ENCODE measurements at regions not wholly inside any gene's neighbourhood (a gene's known extent, or its start where the extent isn't known, plus 50 kb on each side); places are given as distances from the start of the nearest gene placed in this dataset.

GRCh38 chr12:97276661-97277429, 185.8 kb upstream of the RMST start:
- no peak for DNase-seq

GRCh38 chr12:97283297-97283696, 179.3 kb upstream of the RMST start:
- no peak for DNase-seq

DNA sequence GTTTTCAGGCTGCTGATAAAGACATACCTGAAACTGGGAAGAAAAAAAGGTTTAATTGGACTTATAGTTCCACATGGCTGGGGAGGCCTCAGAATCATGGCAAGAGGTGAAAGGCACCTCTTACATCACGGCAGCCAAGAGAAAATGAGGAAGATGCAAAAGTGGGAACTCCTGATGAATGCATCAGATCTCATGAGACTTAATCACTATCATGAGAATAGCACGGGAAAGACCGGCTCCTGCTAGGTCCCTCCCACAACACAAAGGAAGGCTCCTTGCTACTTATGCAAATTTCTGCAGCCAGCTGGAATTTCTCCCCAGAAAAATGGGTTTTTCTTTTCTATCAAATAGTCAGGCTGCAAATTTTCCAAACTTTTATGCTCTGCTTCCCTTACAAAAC, 174.1 kb upstream of the RMST start:
- no peak for DNase-seq

- no peak for DNase-seq
Observed at GRCh38 chr12:97292588-97292987, 170.0 kb upstream of the RMST start.

DNA sequence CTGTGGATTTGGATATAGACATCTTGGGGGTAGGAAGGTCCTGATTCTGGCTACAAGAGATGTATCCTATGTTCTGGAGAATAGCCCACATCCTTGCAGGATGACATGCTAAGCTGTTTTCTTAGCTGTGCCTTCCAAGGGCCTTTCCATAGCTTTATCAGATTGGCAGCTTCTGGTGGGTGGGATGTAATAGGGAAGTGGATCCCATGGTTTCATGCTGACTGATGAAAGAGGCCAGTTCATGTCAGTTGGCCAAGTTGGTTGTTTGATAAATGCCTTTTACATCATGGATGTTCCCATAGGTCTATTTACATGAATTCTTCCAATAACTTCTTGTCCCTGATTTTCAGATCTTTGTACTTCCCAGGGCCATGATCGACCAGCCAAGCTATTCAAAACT, 169.1 kb upstream of the RMST start:
- no peak for DNase-seq

DNA sequence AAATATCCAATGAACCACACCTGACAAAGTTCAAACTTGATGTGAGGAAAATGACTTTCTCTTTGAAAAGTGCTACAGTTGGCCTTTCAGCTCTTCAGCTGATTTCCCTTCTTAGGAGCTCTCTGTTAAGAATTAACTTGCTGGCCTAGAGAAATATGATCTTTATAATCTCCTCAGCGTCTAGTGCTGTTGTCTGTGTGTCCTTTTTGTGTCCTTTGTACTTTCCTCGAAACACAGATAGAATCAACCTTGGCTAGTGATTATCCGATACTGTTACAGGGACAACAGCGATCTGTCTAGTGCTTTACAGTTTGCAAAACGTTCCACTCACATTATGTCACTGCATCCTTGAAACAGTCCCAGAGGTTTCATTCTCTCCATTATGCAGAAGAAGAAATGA, 162.8 kb upstream of the RMST start:
- DNase-seq, result no peak

DNA sequence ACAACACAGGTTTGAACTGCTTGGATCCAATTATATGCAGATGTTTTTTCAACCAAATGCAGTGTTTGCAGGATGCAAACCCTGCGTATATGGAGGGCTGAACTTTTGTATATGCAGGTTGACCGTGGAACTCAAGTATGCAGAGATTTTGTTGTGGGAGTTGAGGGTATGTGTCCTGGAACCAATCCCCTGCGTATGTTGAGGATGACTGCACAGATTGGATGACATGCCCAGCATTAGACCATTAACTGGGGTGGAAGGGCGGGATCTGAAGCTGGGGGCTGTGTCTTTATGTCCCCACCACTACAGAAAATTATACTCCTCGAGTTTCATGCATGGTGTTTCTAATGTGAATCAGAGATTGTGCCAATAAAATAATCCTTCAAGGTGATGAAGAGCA, 162.2 kb upstream of the RMST start:
- DNase-seq, result no peak

- no peak for DNase-seq
Observed at GRCh38 chr12:97300891-97301290, 161.7 kb upstream of the RMST start.

- no peak for DNase-seq
Observed at GRCh38 chr12:97301576-97301975, 161.0 kb upstream of the RMST start.

DNA sequence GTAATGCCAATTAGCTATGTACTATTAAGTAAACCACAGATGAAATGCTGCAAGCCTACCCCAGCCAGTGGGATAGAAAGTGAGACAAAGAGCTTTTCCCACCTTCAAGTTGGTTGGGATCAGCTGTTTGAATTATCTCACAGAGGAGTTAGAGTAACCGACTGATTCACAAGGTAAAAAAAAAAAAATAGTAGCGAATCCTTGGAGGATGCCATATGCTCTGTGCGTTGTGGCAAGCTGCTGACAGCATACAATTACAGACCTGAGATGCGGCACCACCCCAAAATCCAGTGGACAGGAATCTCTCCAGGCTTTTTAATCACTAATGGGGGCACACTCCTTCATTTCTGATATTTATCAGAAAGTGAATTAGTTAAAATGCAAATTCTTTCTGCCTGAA, 157.0 kb upstream of the RMST start:
- DNase-seq, result no peak

- no peak for DNase-seq
Observed at GRCh38 chr12:97306147-97306546, 156.5 kb upstream of the RMST start.

DNA sequence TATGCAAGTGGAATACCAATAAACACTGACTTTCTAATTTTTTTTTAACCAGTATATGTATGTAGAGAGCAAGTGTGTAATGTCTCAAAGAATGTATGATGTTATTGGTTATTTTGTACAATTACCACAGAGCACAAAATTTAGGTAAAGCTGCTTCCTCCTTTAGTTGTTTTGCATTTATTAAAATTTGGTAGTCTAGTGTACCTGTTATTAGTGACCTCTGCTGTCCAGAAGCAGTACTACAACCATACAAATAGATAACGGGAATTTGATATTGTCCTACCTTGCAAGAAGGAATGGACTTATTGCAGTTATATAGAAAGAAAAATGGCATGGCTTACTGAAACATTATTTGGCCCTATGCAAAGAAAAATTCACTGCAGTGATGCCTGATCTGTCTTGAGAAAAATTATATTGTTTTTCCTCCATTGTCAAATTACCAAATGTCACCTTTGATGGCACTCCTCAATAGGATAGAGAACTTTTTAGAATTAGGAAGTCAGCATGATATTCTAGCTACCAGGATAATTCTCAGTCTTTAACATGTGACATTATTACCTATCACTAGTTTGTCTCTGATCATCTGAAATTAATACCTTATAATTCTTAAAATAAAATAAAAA, 153.9 kb upstream of the RMST start:
- peak; percentile 11 for DNase-seq

GRCh38 chr12:97309921-97310320, 152.7 kb upstream of the RMST start:
- DNase-seq, result no peak

GRCh38 chr12:97312570-97313135, 150.0 kb upstream of the RMST start:
- no peak for DNase-seq

DNA sequence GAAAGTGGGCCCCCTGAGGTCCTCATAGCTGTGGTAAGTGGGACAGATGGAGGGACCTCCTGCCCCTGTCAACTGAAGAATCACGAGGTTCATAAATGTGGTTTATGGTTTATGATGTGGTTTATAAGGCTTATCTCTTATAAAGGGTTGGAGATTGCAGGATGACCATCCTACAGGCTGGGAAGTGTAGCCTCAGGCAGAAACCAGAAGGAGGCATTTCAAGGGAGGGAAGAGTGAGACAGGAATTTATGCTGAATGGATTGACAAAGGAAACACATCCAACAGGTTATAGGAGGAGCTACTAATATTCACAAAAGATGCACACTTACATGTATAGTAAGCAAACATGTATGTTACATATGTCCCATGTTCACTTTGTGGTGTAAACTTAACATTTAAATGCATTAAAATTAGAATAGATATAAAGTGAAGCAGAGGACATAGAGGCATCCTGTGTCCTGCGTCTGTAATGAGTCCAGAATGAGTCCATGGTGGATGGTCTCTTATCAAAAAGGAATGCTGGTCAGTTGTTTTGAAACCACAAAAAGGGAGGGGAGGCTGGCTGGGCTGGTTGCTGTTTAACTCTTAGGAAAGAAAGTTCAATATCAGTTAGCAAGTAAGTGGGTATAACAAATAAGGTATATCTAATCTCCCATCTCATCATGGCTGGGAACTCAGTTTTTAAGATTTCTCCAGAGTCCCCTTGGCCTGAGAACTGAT, 149.0 kb upstream of the RMST start:
- DNase-seq, result no peak

DNA sequence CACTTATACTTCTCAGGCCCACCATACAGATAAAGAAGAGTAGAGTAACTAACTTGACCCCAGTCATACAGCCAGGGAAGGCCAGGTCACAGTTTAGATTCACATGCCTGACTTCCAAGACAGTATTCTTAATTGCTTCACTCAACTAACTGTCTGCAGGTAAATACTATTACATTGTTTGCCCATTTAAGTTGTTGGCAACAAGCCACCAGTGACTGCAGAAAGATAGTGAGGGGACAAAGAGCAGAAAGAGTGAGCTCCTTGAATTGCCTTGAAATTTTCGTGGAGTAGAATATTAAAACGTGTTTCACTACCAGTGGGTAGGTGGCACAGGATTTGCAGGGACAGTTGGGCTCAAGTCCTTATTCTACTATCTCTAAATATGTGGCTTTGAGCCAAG, 146.3 kb upstream of the RMST start:
- no peak for DNase-seq

DNA sequence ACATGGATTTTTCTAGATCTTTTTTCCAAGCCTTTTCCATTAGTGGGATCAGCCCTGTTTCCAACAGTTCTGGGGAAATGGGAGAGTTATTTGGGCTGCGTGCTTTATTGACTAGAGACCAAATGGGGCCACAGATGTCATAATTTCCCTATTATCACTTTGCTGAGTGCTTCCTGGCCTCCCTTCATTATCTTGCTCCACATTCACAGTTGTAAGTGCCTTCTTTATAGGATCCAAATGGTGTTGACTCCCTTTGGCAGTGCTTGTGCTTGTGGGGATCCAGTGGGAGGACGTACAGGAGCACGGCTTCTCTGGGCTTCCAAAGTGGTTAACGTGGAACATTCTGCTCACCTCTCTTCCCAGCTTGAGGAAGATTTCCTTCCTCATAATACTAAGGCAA, 141.0 kb upstream of the RMST start:
- DNase-seq, result no peak

- no peak for DNase-seq
Observed at GRCh38 chr12:97322388-97322787, 140.2 kb upstream of the RMST start.

DNA sequence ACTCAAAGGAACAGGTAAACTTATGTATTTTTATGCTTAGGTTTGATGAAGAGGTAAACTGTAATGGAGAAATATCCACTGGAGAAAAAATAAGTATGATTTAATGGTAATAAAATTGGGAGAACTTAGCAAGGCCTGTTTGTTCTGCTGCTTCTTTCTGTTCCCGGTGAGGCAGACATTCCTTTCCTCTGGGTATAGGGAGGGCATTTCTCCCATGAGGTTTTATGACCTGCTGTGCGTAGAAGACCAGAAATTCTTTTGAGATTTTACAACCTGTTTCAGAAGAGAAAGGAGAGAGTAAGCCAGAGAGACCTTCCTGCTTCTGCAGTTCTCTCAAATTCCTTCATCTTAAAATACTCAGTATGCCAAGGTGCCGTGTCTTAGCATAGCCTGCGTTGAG, 139.4 kb upstream of the RMST start:
- DNase-seq, result no peak

DNA sequence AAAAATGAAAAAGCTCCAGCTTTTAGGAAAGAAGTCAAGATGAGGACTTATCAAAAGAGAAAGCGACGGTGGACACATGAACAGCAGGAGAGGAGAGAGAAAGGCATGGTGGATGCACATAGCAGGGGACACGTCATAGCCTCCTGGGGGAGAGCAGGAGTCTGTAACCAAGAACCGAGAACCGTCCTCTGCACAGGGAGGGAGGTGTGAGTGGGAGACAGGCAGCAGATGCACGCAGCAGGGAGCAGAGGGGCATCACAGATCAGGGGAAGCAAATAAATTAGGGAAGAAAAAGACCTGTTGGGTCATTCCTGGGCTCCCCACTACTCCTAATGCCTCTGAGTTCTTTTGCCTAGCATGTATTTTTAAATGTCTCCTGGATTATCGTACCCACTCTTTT, 138.1 kb upstream of the RMST start:
- no peak for DNase-seq

GRCh38 chr12:97335115-97335514, 127.5 kb upstream of the RMST start:
- DNase-seq, result no peak

DNA sequence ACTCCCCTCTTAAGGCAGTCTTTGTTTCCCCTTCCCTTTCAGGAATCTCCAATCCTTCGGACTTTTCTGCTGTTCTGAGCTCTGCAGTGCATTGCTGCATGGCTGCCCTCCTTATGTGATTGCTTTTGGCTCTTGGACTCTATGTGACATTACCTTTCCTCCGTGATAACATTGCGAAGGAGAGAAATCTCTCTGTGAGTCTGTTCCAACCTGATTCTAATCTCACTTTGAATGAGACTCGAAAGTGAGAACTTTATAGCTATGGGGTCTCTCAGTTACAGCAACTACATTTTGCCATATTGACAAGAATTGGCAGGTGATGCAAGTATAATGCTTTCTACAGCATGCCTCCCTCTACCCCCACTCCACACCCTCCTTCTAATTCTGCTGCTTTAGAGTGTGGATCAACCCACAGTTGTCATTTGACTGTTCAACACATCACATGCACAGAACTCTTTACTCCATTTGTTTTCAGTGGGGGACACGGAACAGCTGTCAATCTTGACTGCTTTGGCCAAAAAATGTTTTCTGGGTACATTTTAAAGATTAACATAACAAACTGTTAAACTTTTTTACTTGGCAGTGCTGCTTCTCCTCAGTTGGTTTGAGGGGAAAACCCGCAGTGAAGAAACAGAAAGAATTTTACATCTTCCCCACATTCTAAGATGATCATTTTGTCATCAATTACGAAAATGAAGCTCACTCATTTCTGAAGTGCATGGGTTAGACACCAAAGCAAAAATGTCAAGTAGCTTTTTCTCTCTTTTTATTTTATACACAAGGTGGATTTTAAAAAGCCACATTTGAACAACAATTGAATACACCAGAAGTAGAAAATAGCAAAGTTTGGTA, 125.5 kb upstream of the RMST start:
- no peak for DNase-seq

- no peak for DNase-seq
Observed at GRCh38 chr12:97342130-97342529, 120.5 kb upstream of the RMST start.

Data from CD4-positive, alpha-beta T cell treated with Interleukin-17A for 4 hours (primary cell).